Liver (tissue), 8 donors: ENCODE measurements at regions not wholly inside any gene's neighbourhood (a gene's known extent, or its start where the extent isn't known, plus 50 kb on each side); places are given as distances from the start of the nearest gene placed in this dataset.

Experiments used
- DNase-seq: peaks from one replicate; pipeline ENCODE4 v3.0.0-alpha.2; 2017; ENCODE audit warnings: low spot score
- H3K27ac ChIP-seq, 2 donors: one replicate each; pipeline ENCODE4 v1.7.0; 2013; ENCODE audit warnings: inconsistent platforms in 2 of 2, low read length in 2 of 2, control low read depth in 1 of 2, low read depth in 1 of 2, mild to moderate bottlenecking in 1 of 2
- H3K27me3 ChIP-seq, 4 donors: one replicate each; pipeline versions ENCODE4 v1.6.1 to v1.7.0; 2013; ENCODE audit warnings: low read length in 3 of 4, inconsistent platforms in 1 of 4, mild to moderate bottlenecking in 1 of 4, moderate library complexity in 1 of 4; ENCODE audit not compliant: control insufficient read depth in 4 of 4, insufficient read depth in 4 of 4
- H3K36me3 ChIP-seq, 4 donors: one replicate each; pipeline versions ENCODE4 v1.6.1 to v1.7.0; 2013; ENCODE audit warnings: low read length in 3 of 4, mild to moderate bottlenecking in 3 of 4, low read depth in 1 of 4, moderate library complexity in 1 of 4; ENCODE audit not compliant: control insufficient read depth in 4 of 4, insufficient read depth in 3 of 4
- H3K4me1 ChIP-seq, 4 donors: one replicate each; pipeline versions ENCODE4 v1.6.1 to v1.7.0; 2013; ENCODE audit warnings: low read length in 3 of 4, mild to moderate bottlenecking in 3 of 4, moderate library complexity in 1 of 4; ENCODE audit not compliant: control insufficient read depth in 4 of 4, insufficient read depth in 4 of 4
- H3K4me3 ChIP-seq, 3 donors: one replicate each; pipeline versions ENCODE4 v1.6.1 to v1.7.0; 2013; ENCODE audit warnings: low read length in 3 of 3, control low read depth in 1 of 3, low read depth in 1 of 3, mild to moderate bottlenecking in 1 of 3
- H3K9ac ChIP-seq, 2 donors: one replicate each; pipeline ENCODE4 v1.7.0; 2013; ENCODE audit warnings: low read length in 2 of 2, mild to moderate bottlenecking in 2 of 2, moderate library complexity in 2 of 2, control low read depth in 1 of 2, low read depth in 1 of 2
- H3K9me3 ChIP-seq, 4 donors: one replicate each; pipeline versions ENCODE4 v1.6.1 to v1.7.0; 2013; ENCODE audit warnings: low read length in 3 of 4; ENCODE audit not compliant: control insufficient read depth in 4 of 4
- CTCF ChIP-seq: fragments of 150-350 bp; IDR thresholded peaks from 2 replicates; pipeline ENCODE4 v1.5.1; 2017; ENCODE audit warnings: improper control_type of control experiment, low read depth, low read length; ENCODE audit not compliant: missing input control
- EGR1 ChIP-seq, 2 donors: IDR thresholded peaks; 2 replicates each; pipeline ENCODE4 v1.6.1; 2016 to 2018; ENCODE audit warnings: antibody characterized with exemption in 2 of 2, low read depth in 2 of 2
- FOXA1 ChIP-seq: IDR thresholded peaks from 2 replicates; pipeline ENCODE4 v1.6.1; 2016; ENCODE audit warnings: antibody characterized with exemption
- FOXA2 ChIP-seq: IDR thresholded peaks from 2 replicates; pipeline ENCODE4 v1.6.1; 2016; ENCODE audit warnings: antibody characterized with exemption
- HNF4A ChIP-seq, 2 donors: conservative IDR thresholded peaks; 2 replicates each; pipeline ENCODE4 v1.6.1; 2016; ENCODE audit warnings: antibody characterized with exemption in 2 of 2, mild to moderate bottlenecking in 2 of 2
- HNF4G ChIP-seq: IDR thresholded peaks from 2 replicates; pipeline ENCODE4 v1.6.1; 2016; ENCODE audit warnings: antibody characterized with exemption
- JUND ChIP-seq, 2 donors: IDR thresholded peaks; 2 replicates each; pipeline ENCODE4 v1.6.1; 2016; ENCODE audit warnings: antibody characterized with exemption in 2 of 2
- RXRA ChIP-seq, 2 donors: IDR thresholded peaks; 2 replicates each; pipeline ENCODE4 v1.6.1; 2017 to 2018; ENCODE audit warnings: antibody characterized with exemption in 2 of 2, mild to moderate bottlenecking in 1 of 2
- TAF1 ChIP-seq: conservative IDR thresholded peaks from 2 replicates; pipeline ENCODE4 v1.6.1; 2016; ENCODE audit warnings: antibody characterized with exemption, mild to moderate bottlenecking
- YY1 ChIP-seq: IDR thresholded peaks from 2 replicates; pipeline ENCODE4 v1.6.1; 2016; ENCODE audit warnings: antibody characterized with exemption, mild to moderate bottlenecking
- WGBS: extraction: QIAGEN DNeasy Blood & Tissue Kit; methylation state at CpG from one replicate; pipeline ENCODE4 v1.1.7; 2013; 5-methylcytosine and 5-hydroxymethylcytosine counted together
- TF ChIP-seq, protein P1 (sequence below): IDR thresholded peaks from 2 replicates; pipeline ENCODE4 v1.6.1; 2016; ENCODE audit warnings: antibody characterized with exemption
- donor health status: healthy.
- donor health status: healthy.
- donor health status: healthy.
- donor health status: healthy.
- donor health status: healthy.

GRCh38 chr10:124278356-124278755 is 140.4 kb downstream of the OAT start:
- Histone ChIP-seq H3K4me3 (no peak overlapping the region), H3K27me3 (no peaks in the 10 kb centered on the region), H3K9ac (no peak overlapping the region), H3K9me3 (peaks cover 0 to 6% (median 2%) of the 10 kb centered on the region in 4 donors), H3K27ac (no peak overlapping the region), H3K36me3 (no peaks in the 10 kb centered on the region), H3K4me1 (no peaks in the 10 kb centered on the region)
- WGBS: 95% methylated on average over 5 of the region's 5 CpGs
- DNase-seq: no peak
- TF ChIP-seq RXRA (IDR thresholded peaks at IDR 0.05) (no peak), HNF4A (conservative IDR thresholded peaks at IDR 0.05) (no peak), FOXA2 (no peak), HNF4G (no peak), CTCF (no peak), YY1 (no peak)

- Histone ChIP-seq H3K4me3 (no peak overlapping the region), H3K27ac (no peak overlapping the region), H3K9ac (no peak overlapping the region), H3K36me3 (no peaks in the 10 kb centered on the region), H3K27me3 (no peaks in the 10 kb centered on the region), H3K9me3 (peaks cover 10 to 23% (median 17%) of the 10 kb centered on the region in 4 donors), H3K4me1 (no peaks in the 10 kb centered on the region)
- DNase-seq: no peak
- WGBS: 17% methylated on average over 1 of the region's 1 CpG
- TF ChIP-seq JUND (IDR thresholded peaks at IDR 0.05): no peak
- TF ChIP-seq FOXA1: no peak
- TF ChIP-seq CTCF: no peak
Measured at GRCh38 chr10:124273141-124273540, 145.6 kb downstream of the OAT start.

- no peaks in the 10 kb centered on the region for H3K36me3 ChIP-seq
- 82% methylated on average over 4 of the region's 4 CpGs for WGBS
- H3K9me3 ChIP-seq: peaks cover 10 to 23% (median 16%) of the 10 kb centered on the region in 4 donors
- no peak overlapping the region for H3K27ac ChIP-seq
- H3K27me3 ChIP-seq: no peaks in the 10 kb centered on the region
- H3K9ac ChIP-seq: no peak overlapping the region
- no peaks in the 10 kb centered on the region for H3K4me1 ChIP-seq
- H3K4me3 ChIP-seq: no peak overlapping the region
- no peak for DNase-seq
- no peak for TF ChIP-seq JUND (IDR thresholded peaks at IDR 0.05)
- TF ChIP-seq HNF4G: no peak
- no peak for TF ChIP-seq EGR1 (IDR thresholded peaks at IDR 0.05; ENCODE audit: low read depth in 2 of 2)
- no peak for TF ChIP-seq HNF4A (conservative IDR thresholded peaks at IDR 0.05)
- TF ChIP-seq, protein P1, sequence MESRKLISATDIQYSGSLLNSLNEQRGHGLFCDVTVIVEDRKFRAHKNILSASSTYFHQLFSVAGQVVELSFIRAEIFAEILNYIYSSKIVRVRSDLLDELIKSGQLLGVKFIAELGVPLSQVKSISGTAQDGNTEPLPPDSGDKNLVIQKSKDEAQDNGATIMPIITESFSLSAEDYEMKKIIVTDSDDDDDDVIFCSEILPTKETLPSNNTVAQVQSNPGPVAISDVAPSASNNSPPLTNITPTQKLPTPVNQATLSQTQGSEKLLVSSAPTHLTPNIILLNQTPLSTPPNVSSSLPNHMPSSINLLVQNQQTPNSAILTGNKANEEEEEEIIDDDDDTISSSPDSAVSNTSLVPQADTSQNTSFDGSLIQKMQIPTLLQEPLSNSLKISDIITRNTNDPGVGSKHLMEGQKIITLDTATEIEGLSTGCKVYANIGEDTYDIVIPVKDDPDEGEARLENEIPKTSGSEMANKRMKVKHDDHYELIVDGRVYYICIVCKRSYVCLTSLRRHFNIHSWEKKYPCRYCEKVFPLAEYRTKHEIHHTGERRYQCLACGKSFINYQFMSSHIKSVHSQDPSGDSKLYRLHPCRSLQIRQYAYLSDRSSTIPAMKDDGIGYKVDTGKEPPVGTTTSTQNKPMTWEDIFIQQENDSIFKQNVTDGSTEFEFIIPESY: no peak
- TF ChIP-seq TAF1: no peak
- TF ChIP-seq FOXA2: no peak
Measured at GRCh38 chr10:124271676-124272075, 147.0 kb downstream of the OAT start.
